ENCODE measurements at regions not wholly inside any gene's neighbourhood (a gene's known extent, or its start where the extent isn't known, plus 50 kb on each side); places are given as distances from the start of the nearest gene placed in this dataset.

- TF ChIP-seq MAX (IDR thresholded peaks at IDR 0.05) (no peak), POLR2AphosphoS5 (IDR thresholded peaks at IDR 0.05; ENCODE audit: low read depth, low read length) (no peak), CTCF (IDR thresholded peaks at IDR 0.05 in 2 of 3, conservative IDR thresholded peaks at IDR 0.05 in 1 of 3; ENCODE audit: borderline replicate concordance in 1 of 3, insufficient read depth in 1 of 3, low read depth in 2 of 3, low read length in 2 of 3) (peak; percentile 53 to 61 (median 54); a peak in 5 of 6 replicates), POLR2A (IDR thresholded peaks at IDR 0.05; ENCODE audit: borderline replicate concordance, extremely low read depth, insufficient read depth, insufficient read length) (no peak), EZH2phosphoT487 (IDR thresholded peaks at IDR 0.05; ENCODE audit: borderline replicate concordance) (no peak), REST (IDR thresholded peaks at IDR 0.05; ENCODE audit: low read depth) (no peak), RAD21 (IDR thresholded peaks at IDR 0.05; ENCODE audit: low read depth) (peak; percentile 72), ELF1 (IDR thresholded peaks at IDR 0.05; ENCODE audit: borderline replicate concordance, low read depth) (no peak), ATF3 (IDR thresholded peaks at IDR 0.05) (no peak), EZH2 (IDR thresholded peaks at IDR 0.05) (no peak), JUND (IDR thresholded peaks at IDR 0.05) (no peak)
These were observed 54.0 kb upstream of the ABHD2 start for GRCh38 chr15:89034305-89034704.
